IMR-90 (cell line): ENCODE measurements at regions not wholly inside any gene's neighbourhood (a gene's known extent, or its start where the extent isn't known, plus 50 kb on each side); places are given as distances from the start of the nearest gene placed in this dataset.

Experiments
- ATAC-seq: fragments of 200-7000 bp; cut with Tn5 transposase; 2 replicates; pipeline ENCODE4 v1.9.1; 2020; ENCODE audit warnings: low read depth, mild to moderate bottlenecking, moderate library complexity
- BruUV-seq: library from RNA; stranded (reverse); fragments of 400-500 nt; replicated peaks from 2 replicates; lab custom pipeline; 2021; lab: Mats Ljungman, UMichigan
- CTCF ChIA-PET: fragments of 300-600 bp; formaldehyde crosslinking; extraction: SDS; loops from one replicate; lab custom pipeline; 2021; ENCODE audit warnings: antibody characterized with exemption; lab: Yijun Ruan, JAX
- POLR2A ChIA-PET: fragments of 300-600 bp; sonication (Branson Sonifier 250); formaldehyde crosslinking; loops from one replicate; lab custom pipeline; 2022; ENCODE audit warnings: antibody characterized with exemption; ENCODE audit not compliant: unreplicated experiment; lab: Charles Lee
- DNase-seq: peaks from one replicate; pipeline ENCODE4 v3.0.0; 2013
- H2AFZ ChIP-seq: replicated peaks from 2 replicates; pipeline ENCODE3; 2013; ENCODE audit warnings: low read length, mild to moderate bottlenecking; ENCODE audit not compliant: poor library complexity
- H2AK5ac ChIP-seq: 2 replicates; pipeline ENCODE4 v1.6.1; 2013; ENCODE audit warnings: low read depth, low read length, inconsistent platforms
- H2AK9ac ChIP-seq: replicated peaks from 2 replicates; pipeline ENCODE3; 2013; ENCODE audit warnings: mild to moderate bottlenecking, low read depth, low read length, moderate library complexity; ENCODE audit not compliant: poor library complexity
- H2BK120ac ChIP-seq: 2 replicates; pipeline ENCODE4 v1.6.1; 2013; ENCODE audit warnings: low read depth, low read length, inconsistent platforms
- H2BK15ac ChIP-seq: 3 replicates; pipeline ENCODE4 v1.6.1; 2013; ENCODE audit warnings: low read depth, low read length, inconsistent platforms
- H2BK20ac ChIP-seq: 2 replicates; pipeline ENCODE4 v1.6.1; 2013; ENCODE audit warnings: low read depth, mild to moderate bottlenecking, inconsistent platforms, low read length, moderate library complexity
- H2BK5ac ChIP-seq: 2 replicates; pipeline ENCODE4 v1.6.1; 2013; ENCODE audit warnings: mild to moderate bottlenecking, low read depth, low read length, inconsistent platforms; ENCODE audit not compliant: poor library complexity, severe bottlenecking
- H3K14ac ChIP-seq: replicated peaks from 2 replicates; pipeline ENCODE4 v1.6.1; 2013; ENCODE audit warnings: low read depth, low read length, inconsistent platforms
- H3K18ac ChIP-seq: 2 replicates; pipeline ENCODE4 v1.6.1; 2013; ENCODE audit warnings: low read depth, low read length, control low read depth
- H3K23ac ChIP-seq: 2 replicates; pipeline ENCODE4 v1.6.1; 2013; ENCODE audit warnings: low read depth, low read length, inconsistent platforms
- H3K27ac ChIP-seq: 2 replicates; pipeline ENCODE4 v1.5.1; 2013; ENCODE audit warnings: mild to moderate bottlenecking, control low read depth, low read length; ENCODE audit not compliant: insufficient read depth
- H3K27me3 ChIP-seq: 2 replicates; pipeline ENCODE4 v1.6.1; 2013; ENCODE audit warnings: low read length; ENCODE audit not compliant: control insufficient read depth, insufficient read depth
- H3K36me3 ChIP-seq: 2 replicates; pipeline ENCODE4 v1.6.1; 2013; ENCODE audit warnings: low read length, mixed read lengths; ENCODE audit not compliant: control insufficient read depth, insufficient read depth
- H3K4ac ChIP-seq: 2 replicates; pipeline ENCODE4 v1.6.1; 2013; ENCODE audit warnings: low read depth, low read length, inconsistent platforms
- H3K4me1 ChIP-seq: 2 replicates; pipeline ENCODE4 v1.6.1; 2013; ENCODE audit warnings: low read length, mixed read lengths; ENCODE audit not compliant: control insufficient read depth, insufficient read depth
- H3K4me2 ChIP-seq: 2 replicates; pipeline ENCODE4 v1.6.1; 2013; ENCODE audit warnings: low read depth, mild to moderate bottlenecking, control low read depth, low read length, moderate library complexity
- H3K4me3 ChIP-seq: 2 replicates; pipeline ENCODE4 v1.5.1; 2013; ENCODE audit warnings: low read depth, mild to moderate bottlenecking, control low read depth, low read length, moderate library complexity; ENCODE audit not compliant: insufficient read depth
- H3K56ac ChIP-seq: 2 replicates; pipeline ENCODE4 v1.6.1; 2013; ENCODE audit warnings: low read length, inconsistent platforms; ENCODE audit not compliant: insufficient read depth; ENCODE audit errors: extremely low read depth
- H3K79me1 ChIP-seq, 2 experiments: 2 replicates each; pipeline ENCODE4 v1.6.1; 2013; ENCODE audit warnings: low read length in 2 of 2, inconsistent platforms in 1 of 2, low read depth in 1 of 2
- H3K9ac ChIP-seq: 2 replicates; pipeline ENCODE4 v1.6.1; 2013; ENCODE audit warnings: low read depth, low read length, control low read depth
- H3K9me1 ChIP-seq: 2 replicates; pipeline ENCODE4 v1.6.1; 2013; ENCODE audit warnings: low read length, inconsistent platforms; ENCODE audit not compliant: insufficient read depth
- H3K9me3 ChIP-seq: 2 replicates; pipeline ENCODE4 v1.6.1; 2013; ENCODE audit warnings: low read length; ENCODE audit not compliant: control insufficient read depth, insufficient read depth
- H4K20me1 ChIP-seq: 2 replicates; pipeline ENCODE4 v1.6.1; 2013; ENCODE audit warnings: low read length, inconsistent platforms; ENCODE audit not compliant: insufficient read depth
- H4K5ac ChIP-seq: 2 replicates; pipeline ENCODE4 v1.6.1; 2013; ENCODE audit warnings: mild to moderate bottlenecking, low read depth, low read length, control low read depth
- H4K8ac ChIP-seq, 2 experiments: 2 replicates each; pipeline ENCODE4 v1.6.1; 2013; ENCODE audit warnings: low read depth in 2 of 2, low read length in 2 of 2, control low read depth in 1 of 2, inconsistent platforms in 1 of 2
- H4K91ac ChIP-seq: 2 replicates; pipeline ENCODE4 v1.6.1; 2013; ENCODE audit warnings: low read depth, low read length, inconsistent platforms; ENCODE audit not compliant: insufficient read depth
- CEBPB ChIP-seq: IDR thresholded peaks from 2 replicates; pipeline ENCODE4 v1.6.1; 2012; ENCODE audit warnings: low read depth, low read length, improper control_type of control experiment
- CTCF ChIP-seq: conservative IDR thresholded peaks from 2 replicates; pipeline ENCODE4 v1.5.1; 2012; ENCODE audit warnings: mild to moderate bottlenecking, low read depth, low read length, improper control_type of control experiment
- MAZ ChIP-seq: IDR thresholded peaks from 2 replicates; pipeline ENCODE4 v1.6.1; 2012; ENCODE audit warnings: low read depth, mild to moderate bottlenecking, low read length, improper control_type of control experiment, moderate library complexity, borderline replicate concordance
- RFX5 ChIP-seq: IDR thresholded peaks from 2 replicates; pipeline ENCODE4 v1.8.0; 2012; ENCODE audit warnings: low read depth, mild to moderate bottlenecking, low read length, moderate library complexity
- dilution Hi-C: fragments of 300-500 bp; cut with HindIII; formaldehyde crosslinking; loops from one replicate; pipeline ENCODE4 v1.14.3; 2018; ENCODE audit warnings: low sequenced_read_pairs; ENCODE audit not compliant: unreplicated experiment
- in situ Hi-C: fragments of 300-500 bp; cut with MboI; formaldehyde crosslinking; loops from 3 replicates; pipeline ENCODE4 v1.14.3; 2019; ENCODE audit warnings: low sequenced_read_pairs, inconsistent platforms, mixed read lengths
- intact Hi-C: fragments of 100-400 bp; cut with micrococcal nuclease; formaldehyde crosslinking; loops from 2 replicates; pipeline ENCODE4 v1.10.0; 2022

GRCh38 chr13:76319921-76320320, 566.3 kb downstream of the KCTD12 start:
- H3K4me2 ChIP-seq = no peak overlapping the region
- dilution Hi-C loops (no loop called here), in situ Hi-C loops (no loop called here), intact Hi-C loops (no loop called here)
- H3K9me1 ChIP-seq = no peaks in the 10 kb centered on the region
- H2AFZ ChIP-seq = no peak overlapping the region
- peaks cover 3% of the 10 kb centered on the region; the same call in 1 of the 2 replicates for H3K4me1 ChIP-seq
- no peak overlapping the region for H2BK5ac ChIP-seq
- no peaks in the 10 kb centered on the region for H3K36me3 ChIP-seq
- H3K27ac ChIP-seq = no peak overlapping the region
- no peaks in the 10 kb centered on the region for H3K9me3 ChIP-seq
- H4K91ac ChIP-seq = no peak overlapping the region
- BruUV-seq = no TSS peak
- H3K14ac ChIP-seq = no peak overlapping the region
- H3K79me1 ChIP-seq = no peaks in the 10 kb centered on the region
- H3K4me3 ChIP-seq = no peak overlapping the region
- H2BK15ac ChIP-seq = no peak overlapping the region
- no peak overlapping the region for H2AK5ac ChIP-seq
- POLR2A ChIA-PET = interaction anchor here (0.6 kb wide), 1 partner anchor 13 kb away, joined by 4 read pairs; no protein-coding TSS in a partner anchor
- H3K56ac ChIP-seq = no peak overlapping the region
- no peak overlapping the region for H4K5ac ChIP-seq
- no peak overlapping the region for H4K8ac ChIP-seq
- H3K4ac ChIP-seq = no peak overlapping the region
- CTCF ChIA-PET = no interaction called here
- H2AK9ac ChIP-seq = no peak overlapping the region
- H3K23ac ChIP-seq = no peak overlapping the region
- TF ChIP-seq CTCF = no peak
- no peak for TF ChIP-seq CEBPB
- no peak for TF ChIP-seq RFX5
- no peak for TF ChIP-seq MAZ
- H2BK20ac ChIP-seq = no peak overlapping the region
- H2BK120ac ChIP-seq = no peak overlapping the region
- no peaks in the 10 kb centered on the region for H3K27me3 ChIP-seq
- no peaks in the 10 kb centered on the region for H4K20me1 ChIP-seq
- ATAC-seq = no peak
- H3K9ac ChIP-seq = no peak overlapping the region
- H3K18ac ChIP-seq = no peak overlapping the region
- DNase-seq = no peak
